ENCODE measurements at regions not wholly inside any gene's neighbourhood (a gene's known extent, or its start where the extent isn't known, plus 50 kb on each side); places are given as distances from the start of the nearest gene placed in this dataset.
"Not testable (repeated sequence)": the region's sequence is repeated elsewhere in the genome, so short reads cannot be mapped to it uniquely, and the experiment has no call there.

DNA sequence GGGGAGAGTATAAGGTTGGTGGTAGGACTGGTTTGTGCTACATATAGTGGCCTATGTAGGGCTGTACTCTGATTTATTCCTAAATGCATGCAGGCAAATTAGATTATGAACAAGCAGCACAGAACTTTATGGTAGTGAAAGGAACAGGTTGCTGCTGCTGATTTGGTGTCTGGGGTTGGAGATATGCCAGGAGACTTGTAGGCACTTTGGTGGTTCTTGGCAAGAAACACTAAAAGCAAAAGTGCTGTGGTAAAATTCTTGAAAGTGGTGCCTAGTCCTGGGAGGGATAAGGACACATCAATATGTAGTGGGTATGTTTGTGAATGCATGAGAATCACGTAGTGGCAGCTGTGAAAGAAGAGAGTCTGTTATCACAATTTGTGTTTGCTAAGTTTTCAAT, 2126.0 kb downstream of the TP53TG3F start:
- DNase-seq, result no peak

DNA sequence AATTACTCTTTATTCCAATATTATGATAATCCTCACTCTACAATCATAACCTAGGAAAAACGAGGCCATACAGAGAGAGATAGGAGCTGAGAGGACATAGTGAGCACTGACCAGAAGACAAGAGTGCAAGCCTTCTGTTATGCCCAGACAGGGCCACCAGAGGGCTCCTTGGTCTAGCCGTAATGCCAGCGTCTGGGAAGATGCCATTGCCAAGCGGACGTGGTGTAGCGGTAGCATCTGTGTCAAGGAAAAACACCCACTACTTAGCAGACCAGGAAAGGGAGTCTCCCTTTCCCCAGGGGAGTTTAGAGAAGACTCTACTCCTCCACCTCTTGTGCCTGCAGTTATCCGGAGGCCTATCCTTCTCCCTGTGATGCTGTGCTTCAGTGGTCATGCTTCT, 2131.5 kb downstream of the TP53TG3F start:
- DNase-seq, result peak; percentile 8 to 10

DNA sequence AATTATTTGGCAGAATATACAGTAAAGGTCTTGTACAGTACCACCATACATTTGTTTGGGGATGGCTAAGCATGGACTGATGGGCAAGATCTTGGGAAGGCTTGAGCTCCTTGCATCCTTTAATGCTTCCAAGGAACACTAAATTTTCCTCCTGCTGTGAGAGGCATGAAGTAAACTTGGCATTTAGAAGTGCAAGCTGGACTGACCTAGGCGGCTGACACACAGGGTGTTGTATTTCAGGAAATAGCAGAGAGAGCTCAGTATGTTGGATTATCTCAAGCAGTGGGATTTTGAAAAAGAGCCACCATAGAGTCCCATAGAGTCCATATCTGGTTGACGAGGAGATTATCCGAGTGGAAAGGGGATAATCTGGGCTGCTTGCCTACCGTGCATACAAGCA, 2137.1 kb downstream of the TP53TG3F start:
- DNase-seq, result no peak

DNA sequence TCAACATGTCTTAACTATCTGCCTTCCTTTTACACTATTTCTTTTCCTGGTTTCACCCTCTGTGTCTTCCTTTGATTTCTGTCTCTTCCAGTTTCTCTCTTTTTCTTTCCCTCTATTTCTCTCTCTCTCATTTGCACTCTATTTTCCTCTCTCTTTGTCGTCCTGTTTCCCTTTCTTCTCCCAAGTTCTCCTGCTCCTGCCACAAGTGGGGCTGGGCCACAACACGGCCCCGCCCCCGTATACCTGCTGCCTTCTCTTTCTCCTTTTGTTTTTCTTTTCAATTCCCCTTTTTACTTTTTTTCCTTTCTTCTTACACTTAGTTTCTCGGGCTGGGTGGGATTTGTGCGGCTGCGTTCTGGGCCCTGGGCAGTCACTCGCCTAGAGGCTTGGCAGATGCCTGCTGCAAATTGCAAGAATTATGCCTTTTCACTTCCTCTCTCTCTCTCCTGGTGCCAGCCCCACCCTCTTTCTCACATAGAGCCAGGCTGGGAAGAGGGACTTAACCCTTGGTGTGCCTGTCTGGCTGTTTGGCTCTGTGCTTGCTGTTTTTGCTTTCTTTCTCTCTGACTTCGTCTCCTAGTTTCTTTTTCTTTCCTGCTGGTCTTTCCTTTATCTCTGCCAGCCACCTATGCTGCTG, 2139.4 kb downstream of the TP53TG3F start:
- peak; percentile 69 to 74 for DNase-seq

DNA sequence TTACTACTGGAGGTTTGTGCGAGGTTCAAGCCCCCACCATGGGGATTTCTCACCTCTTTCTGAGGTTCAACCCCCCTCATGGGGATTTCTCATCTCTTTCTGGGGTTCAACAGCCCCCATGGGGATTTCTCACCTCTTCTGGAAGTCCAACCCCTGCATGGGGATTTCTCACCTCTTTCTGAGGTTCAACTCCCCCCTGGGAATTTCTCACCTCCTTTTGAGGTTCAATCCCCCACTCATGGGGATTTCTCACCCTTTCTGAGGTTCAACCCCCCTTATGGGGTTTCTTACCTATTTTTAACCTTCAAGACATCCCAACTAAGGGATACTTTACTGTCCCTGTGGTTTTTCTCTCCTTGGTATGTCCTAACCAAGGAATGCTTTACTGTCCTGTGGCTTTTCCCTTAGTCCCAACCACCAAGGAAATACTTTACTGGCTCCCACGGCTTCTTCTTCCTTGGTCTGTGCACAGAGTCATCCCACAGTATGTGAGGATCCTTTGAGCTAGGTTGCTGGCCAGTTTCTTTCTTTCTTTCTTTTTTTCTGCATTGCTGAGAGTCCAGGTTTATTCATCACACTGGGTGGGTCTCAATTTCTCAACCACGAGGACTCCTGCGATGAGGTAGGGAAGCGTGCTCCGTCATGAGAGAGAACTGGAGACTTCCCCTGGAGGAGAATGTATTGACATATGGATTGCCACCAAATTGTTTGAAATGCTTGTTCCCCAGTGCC, 2140.2 kb downstream of the TP53TG3F start:
- DNase-seq, result no peak

DNA sequence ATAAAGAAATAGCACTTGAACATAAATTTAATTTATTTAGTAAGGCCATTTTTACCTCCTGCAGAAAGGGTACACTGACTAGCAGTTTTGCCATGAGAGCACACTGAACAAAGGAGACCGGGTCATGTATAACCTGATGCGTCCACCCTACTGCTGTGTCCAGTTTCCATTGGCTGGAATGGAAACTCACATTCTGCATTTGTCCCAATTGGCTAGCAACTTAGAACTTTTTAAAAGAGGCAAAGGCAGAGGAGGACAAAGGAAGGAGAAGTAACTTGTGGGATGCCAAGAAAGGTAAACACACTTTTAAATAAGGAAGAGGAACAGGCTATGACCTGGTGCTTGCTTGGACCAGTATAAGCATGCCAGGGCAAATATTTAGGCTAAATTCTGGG, 2140.7 kb downstream of the TP53TG3F start:
- DNase-seq, result not testable (repeated sequence)

DNA sequence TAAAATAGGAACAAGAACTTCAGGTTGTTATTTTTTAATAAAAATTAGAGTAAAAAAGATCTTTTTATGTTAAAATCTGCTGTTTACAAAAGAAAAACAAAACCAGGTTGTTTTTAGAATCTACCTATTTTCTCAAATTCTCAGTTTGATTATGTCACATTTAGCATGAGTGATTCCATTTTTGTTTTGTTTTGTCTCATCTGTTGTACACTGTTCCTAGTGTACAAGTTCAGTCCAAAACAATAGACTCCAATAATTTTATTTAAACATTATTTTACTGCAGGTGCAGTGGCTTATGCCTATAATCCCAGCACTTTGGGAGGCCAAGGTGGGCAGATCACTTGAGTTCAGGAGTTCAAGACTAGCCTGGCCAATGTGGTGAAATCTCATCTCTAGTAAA, 2142.7 kb downstream of the TP53TG3F start:
- DNase-seq, result no peak

DNA sequence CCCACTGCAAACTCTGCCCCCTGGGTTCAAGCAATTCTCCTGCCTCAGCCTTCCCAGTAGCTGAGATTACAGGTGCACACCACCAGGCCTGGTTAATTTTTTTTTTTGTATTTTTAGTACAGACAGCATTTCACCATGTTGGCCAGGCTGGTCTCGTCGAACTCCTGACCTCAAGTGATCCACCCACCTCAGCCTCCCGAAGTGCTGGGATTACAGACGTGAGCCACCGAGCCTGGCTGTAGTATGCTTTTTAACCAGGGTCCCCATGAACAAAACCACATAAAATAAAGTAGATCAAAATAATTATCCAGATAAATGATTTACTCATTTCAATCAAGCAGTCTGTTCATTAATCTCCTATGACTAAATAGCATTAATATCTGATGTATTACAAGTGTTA, 2144.0 kb downstream of the TP53TG3F start:
- DNase-seq, result not testable (repeated sequence)

DNA sequence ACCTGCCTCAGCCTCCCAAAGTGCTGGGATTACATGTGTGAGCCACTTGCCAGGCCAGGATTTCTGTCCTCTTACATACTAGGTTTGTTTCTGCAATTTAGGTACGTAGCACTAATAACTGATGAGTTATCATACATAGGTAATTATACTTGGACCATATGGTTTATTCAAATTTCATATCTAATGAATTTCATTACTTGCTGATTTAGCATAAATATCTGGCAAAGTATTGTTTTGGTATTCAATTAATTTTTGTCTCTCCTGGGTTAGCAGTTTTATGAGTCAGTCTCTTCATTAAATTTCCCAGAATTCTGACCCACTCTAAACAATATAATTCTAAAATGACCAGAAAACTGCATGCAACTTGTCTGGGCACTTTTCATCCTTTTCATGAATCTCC, 2146.5 kb downstream of the TP53TG3F start:
- no peak for DNase-seq

DNA sequence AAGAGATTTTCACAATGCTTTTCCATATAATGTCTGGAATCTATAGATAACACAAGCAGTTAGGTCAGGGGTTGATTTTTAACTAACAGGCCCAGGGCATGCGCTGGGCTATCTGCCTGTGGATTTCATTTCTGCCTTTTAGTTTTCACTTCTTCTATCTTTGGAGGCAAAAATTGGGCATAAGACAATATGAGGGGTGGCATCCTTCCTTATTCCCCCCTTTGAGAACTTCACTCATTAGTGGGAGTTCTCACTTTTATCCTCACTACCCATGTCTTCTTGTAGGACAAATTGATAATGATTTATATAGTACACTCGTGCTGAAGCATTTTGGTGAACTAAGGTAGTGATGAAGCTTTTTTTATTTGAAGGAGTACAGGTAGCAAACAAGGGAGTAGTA, 2155.5 kb downstream of the TP53TG3F start:
- DNase-seq, result not testable (repeated sequence)

DNA sequence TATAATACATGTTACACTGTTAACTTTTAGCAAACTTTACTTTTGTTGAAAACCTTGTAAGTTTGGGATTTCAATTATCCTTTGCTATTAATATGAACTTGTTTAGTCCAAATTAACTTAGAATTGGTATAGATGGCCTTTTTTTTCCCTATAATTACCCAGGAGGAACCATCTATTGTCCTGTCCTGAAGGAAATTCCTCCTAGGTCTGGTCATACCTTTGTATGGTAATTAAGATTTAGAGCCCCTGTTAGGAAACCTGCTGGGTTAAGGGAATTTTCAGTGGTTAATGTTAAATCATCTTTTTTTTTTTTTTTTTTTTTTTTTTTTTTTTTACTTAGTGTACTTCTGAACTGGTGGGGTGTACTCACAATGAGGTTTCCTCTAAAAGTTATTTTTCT, 2159.8 kb downstream of the TP53TG3F start:
- not testable (repeated sequence) for DNase-seq

DNA sequence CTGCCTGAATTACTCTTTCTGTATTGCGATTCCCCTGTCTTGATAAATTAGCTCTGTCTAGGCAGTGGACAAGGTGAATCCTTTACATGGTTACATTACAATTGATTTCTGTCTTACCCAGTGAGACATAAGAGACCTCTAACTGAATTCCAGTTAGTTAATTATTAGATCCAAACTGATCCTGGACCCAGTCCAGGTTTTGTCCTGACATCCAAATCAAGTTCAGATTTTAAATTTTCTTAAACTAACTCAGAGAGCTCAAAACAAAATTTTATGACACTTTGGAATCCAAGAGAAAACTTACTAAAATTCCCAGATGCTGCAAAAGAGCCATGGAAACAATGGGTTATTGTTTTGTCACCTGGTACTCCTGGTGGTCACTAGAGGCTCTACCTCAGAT, 2166.6 kb downstream of the TP53TG3F start:
- DNase-seq, result no peak

DNA sequence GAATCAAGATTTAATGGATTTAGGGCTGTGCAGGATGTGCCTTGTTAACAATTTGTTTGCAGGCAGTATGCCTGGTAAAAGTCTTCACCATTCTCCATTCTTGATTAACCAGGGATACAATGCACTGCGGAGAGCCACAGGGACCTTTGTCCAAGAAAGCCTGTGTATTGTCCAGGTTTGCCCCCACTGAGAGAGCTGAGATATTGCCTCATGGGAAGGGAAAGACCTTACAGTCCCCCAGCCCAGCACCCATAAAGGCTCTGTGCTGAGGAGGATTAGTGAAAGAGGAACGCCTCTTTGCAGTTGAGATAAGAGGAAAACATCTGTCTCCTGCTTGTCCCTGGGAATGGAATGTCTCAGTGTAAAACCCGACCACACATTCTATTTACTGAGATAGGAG, 2169.6 kb downstream of the TP53TG3F start:
- DNase-seq, result peak; percentile 40 to 50

DNA sequence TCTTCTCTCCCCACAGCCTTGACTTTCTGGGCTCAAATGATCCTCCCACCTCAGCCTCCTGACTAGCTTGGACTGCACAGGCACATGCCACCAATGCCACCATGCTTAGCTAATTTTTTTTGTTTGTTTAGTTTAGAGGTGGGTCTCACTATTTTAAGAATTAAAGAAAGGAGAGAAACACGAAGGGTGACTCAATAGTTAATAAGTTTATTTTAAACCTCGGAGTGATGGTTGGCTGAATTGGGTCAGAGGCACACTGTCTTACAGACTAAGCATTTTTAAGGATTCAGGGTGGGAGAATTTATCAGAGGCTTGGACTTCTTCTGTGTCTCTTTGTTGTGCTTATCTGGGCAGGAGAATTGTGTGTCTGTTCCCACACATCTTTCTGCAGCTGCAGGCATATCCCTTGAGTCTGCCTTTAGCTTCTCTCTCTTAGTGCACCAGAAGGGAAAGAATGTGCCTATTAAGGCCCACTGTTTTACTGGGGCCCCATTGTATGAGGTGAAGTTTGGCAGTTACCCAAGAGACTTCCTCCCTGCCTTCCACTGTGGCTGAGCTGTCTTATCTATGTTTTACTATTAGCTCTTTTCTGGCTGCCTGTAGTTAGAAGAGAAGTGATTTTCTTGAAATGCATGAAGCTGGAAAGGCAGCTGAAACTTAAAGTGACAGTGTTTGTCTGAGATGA, 2172.0 kb downstream of the TP53TG3F start:
- DNase-seq, result peak; percentile 67

DNA sequence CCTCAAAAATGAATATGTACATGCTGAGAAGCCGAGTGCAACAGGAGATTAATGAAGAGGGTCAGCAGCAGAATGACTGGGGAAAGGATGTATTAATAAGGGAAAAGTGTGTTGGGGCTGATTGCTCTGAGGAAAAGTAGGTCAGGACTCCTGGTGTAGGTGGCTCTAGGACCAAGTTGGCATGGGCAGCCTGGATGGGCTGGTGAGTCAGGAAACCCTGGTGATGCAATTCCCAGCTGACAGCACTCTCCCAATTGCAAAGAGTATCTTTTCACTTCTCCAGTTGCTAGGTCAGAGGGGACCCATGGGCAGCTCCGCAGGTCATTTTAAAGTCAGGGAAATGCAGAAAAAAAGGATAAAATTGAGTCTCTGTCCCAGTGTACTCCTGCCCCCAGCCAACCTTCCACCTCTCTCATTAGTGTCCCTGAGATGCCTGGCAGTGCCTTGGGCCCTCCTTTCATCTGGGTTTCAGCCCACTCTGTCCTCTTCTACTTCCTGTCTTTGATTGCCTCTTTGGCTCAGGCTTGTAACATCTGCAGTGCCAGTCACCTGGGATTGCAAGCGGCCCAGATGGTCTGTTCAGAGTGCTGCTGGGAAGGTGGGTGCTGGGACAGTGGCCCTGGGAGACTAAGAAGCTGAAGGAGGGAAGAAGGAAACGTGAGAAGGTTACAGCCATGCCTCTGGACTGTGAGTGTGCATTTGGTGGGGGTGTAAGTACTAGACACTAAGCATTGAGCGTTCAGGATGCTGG, 2177.2 kb downstream of the TP53TG3F start:
- no peak for DNase-seq

DNA sequence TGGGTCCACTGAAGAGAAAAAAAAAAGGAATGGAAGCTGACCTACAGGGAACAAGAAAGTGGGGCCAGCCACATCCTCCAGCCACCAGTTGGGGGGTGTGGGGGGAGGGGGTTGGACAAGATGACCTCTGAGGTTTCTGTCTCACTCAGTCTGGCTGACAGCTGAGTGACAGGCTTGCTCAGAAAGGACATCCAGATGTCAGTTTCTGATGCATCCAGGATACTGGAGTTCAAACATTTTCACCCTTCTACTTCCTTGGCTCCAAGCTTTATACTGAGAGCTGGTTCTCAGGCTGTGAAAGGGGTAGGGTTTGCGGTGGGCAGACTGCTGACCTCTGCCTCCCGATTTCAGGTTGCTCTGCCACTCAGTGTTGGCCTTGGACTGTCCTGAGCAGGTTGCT, 2178.3 kb downstream of the TP53TG3F start:
- no peak for DNase-seq

DNA sequence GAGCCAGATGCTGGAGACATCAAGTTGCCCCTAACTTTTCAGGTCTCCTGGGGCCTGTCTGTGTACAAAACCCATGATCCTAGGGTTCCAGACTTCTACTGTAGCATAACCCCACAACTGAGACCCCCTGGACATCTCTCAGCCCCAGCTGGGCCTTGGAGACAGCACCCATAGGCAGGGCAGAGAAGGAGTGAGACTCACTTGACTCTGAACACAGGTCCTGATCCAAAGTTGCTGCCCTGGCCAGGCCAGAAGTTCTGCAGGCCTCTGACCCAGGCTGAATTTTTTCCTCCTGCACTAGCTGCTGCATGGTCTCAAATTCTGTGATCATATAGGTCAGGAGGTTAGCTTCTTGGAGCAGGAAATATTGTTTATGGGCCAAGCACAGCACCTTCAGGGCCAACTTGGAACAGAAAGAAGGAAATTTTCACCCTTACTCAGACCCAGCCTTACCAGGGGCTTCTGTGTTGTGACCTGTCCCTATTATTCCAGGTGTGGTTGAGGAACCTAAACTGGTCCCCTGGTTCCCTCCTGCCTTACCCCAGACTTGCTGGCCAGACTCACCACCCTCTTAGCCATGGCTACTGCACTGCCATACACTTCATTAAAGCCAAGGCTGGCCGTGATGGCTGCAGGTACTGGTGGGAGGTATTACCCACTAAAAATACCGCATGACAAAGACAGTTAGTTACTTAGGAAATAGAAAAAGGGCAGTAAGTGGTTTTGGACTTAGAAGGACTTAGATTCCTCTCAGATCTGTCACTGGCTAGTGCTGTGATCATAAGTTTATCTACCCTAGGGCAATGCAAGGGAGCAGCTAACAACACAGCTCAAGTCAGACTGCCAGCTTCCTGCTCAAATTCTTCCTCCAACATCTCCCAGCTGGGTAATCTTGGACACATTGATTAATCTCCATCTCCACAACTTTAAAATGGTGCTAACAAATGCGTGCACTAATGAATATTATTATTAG, 2180.1 kb downstream of the TP53TG3F start:
- no peak for DNase-seq

DNA sequence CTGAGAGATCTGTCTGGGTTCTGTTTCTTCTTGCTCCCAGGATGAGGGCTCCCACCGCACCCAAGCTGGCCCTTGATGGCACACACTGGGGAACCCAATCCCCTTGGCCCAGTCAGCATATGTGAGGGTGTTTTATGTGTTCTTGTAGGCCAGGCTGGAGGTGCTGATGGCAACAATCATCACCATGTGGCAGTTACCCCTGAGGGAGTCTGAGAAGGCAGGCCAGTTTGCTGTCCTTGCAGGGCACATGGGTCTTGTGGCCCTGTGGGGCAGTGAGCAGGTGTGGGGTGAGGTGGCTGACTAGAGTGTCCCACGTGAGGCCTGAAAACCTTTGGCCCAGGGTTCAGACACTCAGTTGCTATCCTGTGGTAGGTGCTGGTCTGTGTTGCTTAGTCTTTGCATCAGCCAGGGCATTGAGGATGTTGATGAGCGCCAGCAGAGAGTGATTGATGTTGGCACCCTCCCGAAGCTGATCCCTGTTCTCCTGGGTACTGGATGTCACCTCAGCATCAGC, 2183.0 kb downstream of the TP53TG3F start:
- DNase-seq, result no peak

DNA sequence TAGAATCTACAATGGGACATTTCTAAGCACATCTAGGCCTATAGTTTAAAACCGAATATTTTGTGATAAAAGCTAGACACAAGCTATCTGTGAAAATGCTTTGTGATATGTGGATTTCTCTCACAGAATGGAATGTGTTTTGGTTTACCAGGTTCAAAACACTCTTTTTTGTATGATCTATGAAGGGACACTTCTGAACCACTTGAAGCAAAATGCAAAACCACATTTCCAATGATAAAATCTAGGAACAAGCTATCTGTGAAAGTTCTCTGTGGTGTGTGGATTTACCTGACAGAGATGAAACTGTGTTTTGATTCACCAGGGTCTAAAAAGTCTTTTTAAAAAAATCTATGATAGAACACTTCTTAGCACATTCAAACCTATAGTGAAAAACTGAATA, 2192.4 kb downstream of the TP53TG3F start:
- DNase-seq, result no peak

DNA sequence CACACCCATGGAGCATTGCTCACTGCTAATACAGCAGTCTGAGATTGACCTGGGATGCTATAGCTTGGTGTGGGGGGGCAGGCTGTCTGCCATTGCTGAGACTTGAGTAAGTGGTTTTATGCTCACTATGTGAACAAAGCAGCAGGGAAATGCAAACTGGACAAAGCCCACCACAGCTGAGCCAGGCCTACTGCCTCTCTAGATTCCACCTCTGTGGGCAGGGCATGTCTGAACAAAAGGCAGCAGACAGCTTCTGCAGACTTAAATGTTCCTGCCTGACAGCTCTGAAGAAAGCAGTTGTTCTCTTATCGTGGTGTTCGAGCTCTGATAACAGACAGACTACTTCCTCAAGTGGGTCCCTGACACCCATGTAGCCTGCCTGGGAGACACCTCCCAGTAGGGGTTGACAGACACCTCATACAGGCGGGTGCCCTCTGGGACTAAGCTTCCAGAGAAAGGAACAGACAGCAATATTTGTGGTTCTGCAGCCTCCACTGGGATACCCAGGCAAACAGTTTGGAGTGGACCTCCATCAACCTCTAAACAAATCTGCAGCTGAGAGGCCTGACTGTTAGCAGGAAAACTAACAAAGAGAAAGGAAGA, 2204.8 kb downstream of the TP53TG3F start:
- no peak for DNase-seq

DNA sequence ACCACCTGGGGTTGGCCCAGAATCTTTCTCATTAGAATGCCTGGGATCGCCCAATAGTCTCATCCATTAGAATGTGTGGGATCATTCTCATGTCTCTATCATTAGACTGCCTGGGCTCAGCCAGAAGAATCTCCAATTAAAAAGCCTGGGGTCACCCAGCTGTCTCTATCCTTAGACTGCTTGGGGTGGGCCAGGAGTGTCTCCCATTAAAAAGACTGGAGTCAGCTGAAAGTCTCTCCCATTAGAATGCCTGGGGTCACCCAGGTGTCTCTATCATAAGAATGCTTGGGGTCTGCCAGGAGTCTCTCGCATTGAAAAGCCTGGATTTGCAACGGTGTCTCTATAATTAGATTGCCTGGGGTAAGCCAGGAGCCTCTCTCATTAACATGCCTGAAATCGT, 2225.7 kb downstream of the TP53TG3F start:
- DNase-seq, result no peak

DNA sequence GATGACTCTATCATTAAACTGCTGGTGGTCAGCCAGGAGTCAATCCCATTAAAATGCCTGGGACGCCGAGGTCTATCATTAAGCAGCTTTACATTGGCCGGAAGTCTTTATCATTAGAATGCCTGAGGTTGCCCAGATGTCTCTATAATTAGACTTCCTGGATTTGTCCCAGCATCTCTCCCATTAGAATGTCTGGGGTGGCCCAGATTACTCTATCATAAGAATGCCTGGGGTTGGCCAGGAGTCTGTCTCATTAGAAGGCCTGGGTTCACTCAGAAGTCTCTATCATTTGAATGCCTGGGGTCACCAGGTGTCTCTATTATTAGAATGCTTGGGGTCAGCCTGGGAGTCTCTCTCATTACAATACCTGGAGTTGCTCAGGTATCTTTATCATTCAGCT, 2227.2 kb downstream of the TP53TG3F start:
- no peak for DNase-seq

Data from Kasumi-1 (cell line).